ENCODE measurements at regions not wholly inside any gene's neighbourhood (a gene's known extent, or its start where the extent isn't known, plus 50 kb on each side); places are given as distances from the start of the nearest gene placed in this dataset.

GRCh38 chr1:199855580-199855979, 171.9 kb upstream of the NR5A2 start:
- no peak overlapping the region for H3K27ac ChIP-seq (ENCODE audit: low read depth in 1 of 2, low read length in 1 of 2)
- ATAC-seq (ENCODE audit: insufficient read depth, low FRiP score) = no peak
- H3K4me3 ChIP-seq = no peak overlapping the region
- DNase-seq = no peak
- no peak overlapping the region for H3K9ac ChIP-seq (ENCODE audit: insufficient read depth in 1 of 2, low read length in 2 of 2)
- no peaks in the 10 kb centered on the region for H3K9me3 ChIP-seq (ENCODE audit: control insufficient read depth in 4 of 4, insufficient read depth in 3 of 4, low read length in 3 of 4)
- 73 to 76% methylated on average over 4 of the region's 4 CpGs for WGBS, 2 donors
- H3K27me3 ChIP-seq (ENCODE audit: control insufficient read depth in 3 of 3, insufficient read depth in 3 of 3, low read length in 2 of 3) = no peaks in the 10 kb centered on the region
- peaks cover 0 to 1% (median 0%) of the 10 kb centered on the region in 5 donors for H3K4me1 ChIP-seq (ENCODE audit: control insufficient read depth in 5 of 5, insufficient read depth in 5 of 5, low read length in 5 of 5)
- TF ChIP-seq CTCF (IDR thresholded peaks at IDR 0.05; ENCODE audit: control extremely low read depth, extremely low read depth) = no peak
- H3K36me3 ChIP-seq (ENCODE audit: control insufficient read depth in 4 of 4, insufficient read depth in 4 of 4, low read length in 4 of 4) = no peaks in the 10 kb centered on the region

GRCh38 chr1:199856216-199856780, 171.2 kb upstream of the NR5A2 start:
- no peak overlapping the region for H3K27ac ChIP-seq (ENCODE audit: low read depth in 1 of 2, low read length in 1 of 2)
- H3K4me3 ChIP-seq = no peak overlapping the region
- WGBS, 2 donors = 47 to 67% methylated on average over 4 of the region's 4 CpGs
- H3K4me1 ChIP-seq (ENCODE audit: control insufficient read depth in 5 of 5, insufficient read depth in 5 of 5, low read length in 5 of 5) = peaks cover 0 to 3% (median 0%) of the 10 kb centered on the region in 5 donors
- H3K9ac ChIP-seq (ENCODE audit: insufficient read depth in 1 of 2, low read length in 2 of 2) = no peak overlapping the region
- TF ChIP-seq CTCF (IDR thresholded peaks at IDR 0.05; ENCODE audit: control extremely low read depth, extremely low read depth) = no peak
- H3K9me3 ChIP-seq (ENCODE audit: control insufficient read depth in 4 of 4, insufficient read depth in 3 of 4, low read length in 3 of 4) = no peaks in the 10 kb centered on the region
- ATAC-seq (ENCODE audit: insufficient read depth, low FRiP score) = no peak
- no peak for DNase-seq
- H3K36me3 ChIP-seq (ENCODE audit: control insufficient read depth in 4 of 4, insufficient read depth in 4 of 4, low read length in 4 of 4) = no peaks in the 10 kb centered on the region
- H3K27me3 ChIP-seq (ENCODE audit: control insufficient read depth in 3 of 3, insufficient read depth in 3 of 3, low read length in 2 of 3) = no peaks in the 10 kb centered on the region

GRCh38 chr1:199857108-199857507, 170.4 kb upstream of the NR5A2 start:
- H3K9ac ChIP-seq (ENCODE audit: insufficient read depth in 1 of 2, low read length in 2 of 2) = no peak overlapping the region
- 17 to 38% methylated on average over 4 of the region's 4 CpGs for WGBS, 2 donors
- ATAC-seq (ENCODE audit: insufficient read depth, low FRiP score) = no peak
- peaks cover 0 to 3% (median 0%) of the 10 kb centered on the region in 5 donors for H3K4me1 ChIP-seq (ENCODE audit: control insufficient read depth in 5 of 5, insufficient read depth in 5 of 5, low read length in 5 of 5)
- no peak for TF ChIP-seq CTCF (IDR thresholded peaks at IDR 0.05; ENCODE audit: control extremely low read depth, extremely low read depth)
- H3K4me3 ChIP-seq = no peak overlapping the region
- H3K27ac ChIP-seq (ENCODE audit: low read depth in 1 of 2, low read length in 1 of 2) = no peak overlapping the region
- no peak for DNase-seq
- no peaks in the 10 kb centered on the region for H3K36me3 ChIP-seq (ENCODE audit: control insufficient read depth in 4 of 4, insufficient read depth in 4 of 4, low read length in 4 of 4)
- no peaks in the 10 kb centered on the region for H3K27me3 ChIP-seq (ENCODE audit: control insufficient read depth in 3 of 3, insufficient read depth in 3 of 3, low read length in 2 of 3)
- no peaks in the 10 kb centered on the region for H3K9me3 ChIP-seq (ENCODE audit: control insufficient read depth in 4 of 4, insufficient read depth in 3 of 4, low read length in 3 of 4)

GRCh38 chr1:199857516-199857915, 170.0 kb upstream of the NR5A2 start:
- Histone ChIP-seq H3K27me3 (ENCODE audit: control insufficient read depth in 3 of 3, insufficient read depth in 3 of 3, low read length in 2 of 3) (no peaks in the 10 kb centered on the region), H3K4me3 (no peak overlapping the region), H3K4me1 (ENCODE audit: control insufficient read depth in 5 of 5, insufficient read depth in 5 of 5, low read length in 5 of 5) (peaks cover 0 to 3% (median 0%) of the 10 kb centered on the region in 5 donors), H3K27ac (ENCODE audit: low read depth in 1 of 2, low read length in 1 of 2) (peak overlapping the region in 1 of 2 donors; percentile 67), H3K36me3 (ENCODE audit: control insufficient read depth in 4 of 4, insufficient read depth in 4 of 4, low read length in 4 of 4) (no peaks in the 10 kb centered on the region), H3K9ac (ENCODE audit: insufficient read depth in 1 of 2, low read length in 2 of 2) (no peak overlapping the region), H3K9me3 (ENCODE audit: control insufficient read depth in 4 of 4, insufficient read depth in 3 of 4, low read length in 3 of 4) (no peaks in the 10 kb centered on the region)
- WGBS, 2 donors = 78 to 85% methylated on average over 1 of the region's 1 CpG
- TF ChIP-seq CTCF (IDR thresholded peaks at IDR 0.05; ENCODE audit: control extremely low read depth, extremely low read depth) = no peak
- DNase-seq = no peak
- no peak for ATAC-seq (ENCODE audit: insufficient read depth, low FRiP score)

Measured in lung (tissue), 11 donors.